Suppressor macrophage treated with lipopolysaccharide for 4 hours (primary cell): ENCODE measurements at regions not wholly inside any gene's neighbourhood (a gene's known extent, or its start where the extent isn't known, plus 50 kb on each side); places are given as distances from the start of the nearest gene placed in this dataset.
"Not testable (repeated sequence)": the region's sequence is repeated elsewhere in the genome, so short reads cannot be mapped to it uniquely, and the experiment has no call there.

Source experiments
- DNase-seq: peaks from one replicate; pipeline ENCODE4 v3.0.0-alpha.2; 2020

DNA sequence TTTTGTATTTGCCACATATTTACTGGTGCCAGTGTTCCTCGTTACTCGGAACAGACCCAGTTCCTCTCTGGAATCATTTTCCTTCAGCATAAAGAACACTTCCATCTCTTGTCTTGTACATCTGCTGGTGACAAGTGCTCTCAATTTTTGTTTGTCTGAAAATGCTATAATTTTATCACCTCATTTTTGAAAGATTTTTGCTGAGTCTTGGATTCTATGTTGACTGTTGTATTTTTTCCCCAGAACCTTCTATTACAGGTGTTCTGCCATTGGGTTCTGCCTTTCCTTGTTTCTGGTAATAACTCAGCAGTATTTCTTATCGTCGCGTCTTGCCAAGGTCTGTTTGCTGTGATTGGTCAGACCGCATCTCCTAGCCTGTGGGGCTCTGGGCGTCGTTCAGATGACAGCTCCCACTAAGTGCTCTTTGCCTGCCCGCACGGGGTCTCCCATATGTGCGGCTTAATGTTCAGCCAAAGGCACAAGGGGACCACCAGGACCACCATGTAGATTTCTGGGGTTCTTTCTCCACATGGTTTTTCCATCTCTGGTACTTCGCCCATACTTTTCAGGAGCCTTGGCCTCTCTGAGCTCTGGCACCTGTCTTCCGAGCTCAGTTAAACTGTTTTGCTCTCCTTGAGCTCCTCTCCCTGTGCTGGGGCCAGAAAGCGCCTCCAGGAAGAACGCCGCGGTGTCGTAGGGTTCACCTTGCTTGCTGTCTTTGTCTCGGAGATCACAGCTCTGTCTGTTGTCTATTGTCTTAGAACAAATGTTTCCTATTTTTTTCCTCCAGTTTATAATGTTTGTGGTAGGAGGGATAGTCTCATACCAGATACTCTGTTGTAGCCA, 80.0 kb downstream of the METRNL start:
- DNase-seq: no peak

DNA sequence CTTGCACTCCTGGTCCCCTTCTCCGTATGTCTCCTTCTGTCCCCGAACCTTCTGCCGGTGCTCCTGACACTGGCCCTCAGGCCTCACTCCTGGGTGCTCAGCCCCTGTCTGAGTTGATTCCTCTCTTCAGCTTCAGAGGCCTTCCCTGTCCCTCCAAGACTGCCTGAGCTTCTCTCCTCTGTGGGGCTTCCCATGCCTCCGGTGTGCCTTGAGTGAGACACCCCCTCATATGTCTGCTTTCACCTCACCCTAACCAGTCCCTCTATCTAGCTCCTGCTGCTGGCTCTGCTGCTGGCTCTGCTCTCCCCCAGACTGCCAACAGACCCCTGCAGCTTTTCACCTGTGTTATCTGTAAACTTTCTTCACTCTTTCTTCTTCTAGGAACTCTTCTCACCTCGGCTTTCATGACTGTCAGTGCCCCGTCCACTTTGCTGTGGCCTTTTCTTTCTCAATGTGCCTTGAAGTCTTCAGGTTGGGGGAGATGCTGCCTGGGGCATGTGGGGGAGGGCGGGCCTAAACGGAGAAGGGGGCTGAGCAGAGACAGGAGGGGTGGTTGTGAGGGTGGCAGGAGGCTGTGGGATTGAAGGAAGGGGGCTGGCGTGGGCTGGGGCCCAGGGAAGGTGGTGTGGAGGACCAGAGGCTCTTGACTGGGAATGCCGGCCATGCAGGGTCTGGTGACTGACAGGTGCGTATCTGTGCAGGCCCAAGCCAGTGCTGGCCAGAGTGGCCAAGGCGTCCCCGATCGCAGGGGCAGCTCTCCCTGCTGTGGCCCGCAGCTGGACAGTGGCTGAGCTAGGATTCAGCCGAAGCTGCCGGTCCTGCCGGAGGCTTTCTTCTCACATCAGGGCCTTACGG, 81.3 kb downstream of the METRNL start:
- no peak for DNase-seq

DNA sequence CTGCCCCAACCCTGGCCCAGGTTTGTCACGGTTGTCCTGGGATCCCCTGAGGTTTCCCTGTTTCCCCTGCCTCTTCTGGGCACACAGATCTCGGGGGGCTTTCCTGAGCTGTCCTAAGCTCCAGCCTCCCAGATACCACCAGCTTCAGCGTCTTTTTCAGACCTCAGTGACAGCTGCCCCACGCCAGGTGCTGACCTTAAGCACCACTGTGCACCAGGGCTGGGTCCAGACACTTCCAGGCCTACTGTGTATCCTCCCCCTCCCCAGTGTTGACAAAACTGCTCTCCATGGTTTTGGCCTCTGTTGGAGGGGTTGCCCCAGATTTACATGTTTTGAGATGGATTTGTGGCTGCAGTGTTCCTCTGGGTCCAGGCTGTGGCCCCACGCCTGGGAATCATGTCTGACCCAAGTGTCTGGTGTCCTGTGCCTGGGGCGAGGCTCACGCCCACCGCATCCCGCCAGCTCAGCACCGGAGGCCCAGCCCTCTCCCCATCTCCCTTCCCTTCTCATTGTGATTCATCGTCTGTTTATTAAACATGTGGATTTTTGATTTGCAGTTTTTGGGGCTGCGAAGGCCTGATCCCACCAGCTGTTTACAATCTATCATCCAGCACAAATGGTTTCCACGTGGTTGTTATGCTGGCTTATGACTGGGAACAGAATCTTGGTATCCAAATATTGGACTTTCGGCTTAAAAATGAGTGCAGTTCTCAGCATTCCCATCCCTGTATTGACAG, 82.1 kb downstream of the METRNL start:
- DNase-seq: no peak

DNA sequence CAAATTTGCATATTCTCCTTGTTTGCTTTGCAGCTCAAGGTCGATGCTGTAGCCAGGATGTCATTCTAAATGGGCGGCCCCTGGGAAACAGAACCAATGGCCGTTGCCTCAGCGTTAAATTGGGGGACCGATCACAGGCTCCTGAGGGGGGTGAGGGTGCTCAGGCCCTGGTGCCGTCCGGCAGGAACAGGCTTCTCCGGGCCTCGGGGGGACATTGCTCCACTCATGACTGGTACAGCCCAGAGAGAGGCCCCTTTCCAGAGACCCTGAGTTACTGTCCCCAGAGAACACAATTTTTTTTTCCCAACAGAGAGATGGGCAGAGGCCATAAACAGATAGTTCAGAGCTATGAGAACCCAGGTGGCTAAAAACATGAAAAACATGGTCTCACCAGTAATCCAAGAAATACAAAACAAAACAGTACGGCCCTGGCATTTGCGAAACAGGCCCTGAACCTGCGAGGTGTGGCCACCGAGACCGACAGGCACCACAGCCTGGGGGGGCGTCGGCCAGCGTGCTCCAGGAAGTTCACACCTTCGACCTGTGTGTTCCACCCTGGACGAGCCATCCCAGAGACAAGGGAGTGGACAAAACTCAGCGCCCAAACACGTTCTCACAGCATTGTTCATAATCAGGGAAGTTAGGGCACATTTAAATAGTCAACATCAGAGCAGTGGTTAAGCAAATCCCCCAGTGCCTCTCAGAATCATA, 82.8 kb downstream of the METRNL start:
- DNase-seq: no peak

DNA sequence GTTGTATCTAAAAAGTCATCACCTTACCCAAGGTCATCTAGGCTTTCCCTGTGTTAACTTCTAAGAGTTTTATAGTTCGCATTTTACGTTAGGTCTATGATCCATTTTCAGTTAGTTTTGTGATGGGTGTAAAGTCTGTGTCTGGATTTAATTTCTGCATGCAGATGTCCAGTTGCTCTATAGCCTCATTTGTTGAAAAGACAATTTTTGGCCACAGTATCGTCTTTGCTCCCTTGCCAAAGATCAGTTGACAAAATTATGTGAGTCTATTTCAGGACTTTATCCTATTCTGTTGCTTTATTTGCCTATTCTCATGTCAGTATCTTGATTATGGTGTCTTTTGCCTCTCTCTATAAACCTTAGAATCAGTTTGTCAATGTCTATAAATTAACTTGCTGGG, 85.1 kb downstream of the METRNL start:
- no peak for DNase-seq

DNA sequence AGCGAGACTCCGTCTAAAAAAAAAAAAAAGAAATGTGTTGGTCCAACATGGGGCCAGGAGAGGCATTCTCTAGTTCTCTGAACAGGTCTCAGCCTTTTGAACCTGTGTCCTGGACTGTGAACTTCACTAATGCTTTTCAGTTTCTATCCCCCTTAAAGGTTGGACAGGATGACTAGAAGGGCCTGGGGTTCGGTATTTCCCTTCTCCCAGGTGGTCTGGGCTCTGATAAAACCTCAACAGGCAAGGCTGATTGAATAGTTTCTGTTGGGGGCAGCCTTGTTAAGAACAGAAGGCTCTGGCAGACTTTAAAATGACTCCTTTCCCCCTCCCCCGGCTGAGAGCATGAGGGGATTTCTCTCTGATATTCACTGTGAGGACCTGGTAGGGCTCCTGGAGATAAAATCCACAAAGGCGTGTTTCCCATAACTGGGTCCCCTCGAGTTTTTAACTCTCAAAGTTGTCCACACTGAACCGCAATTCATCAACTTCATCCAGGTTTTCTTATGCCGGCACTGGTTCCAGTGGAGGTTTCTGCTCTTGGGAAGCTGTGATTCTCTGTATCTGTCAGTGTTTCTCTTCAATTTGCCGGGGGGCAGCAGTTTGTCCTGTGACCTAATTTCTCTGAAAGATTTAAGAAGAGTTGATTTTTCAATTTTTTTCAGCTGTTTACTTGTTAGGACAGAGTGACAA, 91.3 kb downstream of the METRNL start:
- no peak for DNase-seq

DNA sequence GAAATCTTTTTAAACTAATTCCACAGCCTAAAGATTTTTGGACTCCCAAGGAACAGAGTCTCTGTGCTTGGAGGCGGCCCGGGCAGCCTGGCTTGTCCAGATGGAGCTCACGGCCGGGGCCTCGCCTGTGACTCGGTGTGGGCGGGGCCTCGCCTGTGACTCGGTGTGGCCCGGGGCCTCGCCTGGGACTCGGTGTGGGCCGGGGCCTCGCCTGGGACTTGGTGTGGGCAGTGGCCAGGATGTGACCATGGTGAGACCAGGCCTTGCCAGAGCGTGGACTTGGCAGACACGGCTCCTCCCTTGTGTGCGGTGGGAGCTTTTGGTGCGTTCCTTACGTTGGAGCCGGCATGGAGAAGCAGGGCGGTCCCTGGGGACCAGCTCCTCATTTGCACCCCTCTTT, 92.3 kb downstream of the METRNL start:
- no peak for DNase-seq

DNA sequence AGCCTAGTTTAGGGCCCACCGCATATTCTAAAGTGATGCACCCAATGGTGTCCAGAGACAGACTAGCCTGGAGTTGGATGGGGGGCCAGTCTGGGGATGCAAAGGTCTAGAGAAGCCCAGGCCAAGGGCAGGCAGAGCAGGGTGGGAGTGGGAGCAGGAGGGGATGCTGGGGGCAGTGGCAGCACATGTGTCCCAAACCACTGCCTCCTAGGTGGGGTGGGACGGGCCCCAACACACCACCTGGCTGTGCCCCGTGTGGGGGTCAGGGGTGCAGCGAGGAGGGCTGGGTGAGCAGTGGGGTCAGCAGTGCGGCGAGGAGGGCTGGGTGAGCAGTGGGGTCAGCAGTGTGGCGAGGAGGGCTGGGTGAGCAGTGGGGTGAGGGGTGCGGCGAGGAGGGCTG, 92.7 kb downstream of the METRNL start:
- not testable (repeated sequence) for DNase-seq

DNA sequence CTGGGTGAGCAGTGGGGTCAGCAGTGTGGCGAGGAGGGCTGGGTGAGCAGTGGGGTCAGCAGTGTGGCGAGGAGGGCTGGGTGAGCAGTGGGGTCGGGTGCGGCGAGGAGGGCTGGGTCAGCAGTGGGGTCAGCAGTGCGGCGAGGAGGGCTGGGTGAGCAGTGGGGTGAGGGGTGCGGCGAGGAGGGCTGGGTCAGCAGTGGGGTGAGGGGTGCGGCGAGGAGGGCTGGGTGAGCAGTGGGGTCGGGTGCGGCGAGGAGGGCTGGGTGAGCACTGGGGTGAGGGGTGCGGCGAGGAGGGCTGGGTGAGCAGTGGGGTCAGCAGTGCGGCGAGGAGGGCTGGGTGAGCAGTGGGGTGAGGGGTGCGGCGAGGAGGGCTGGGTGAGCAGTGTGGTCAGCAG, 93.2 kb downstream of the METRNL start:
- not testable (repeated sequence) for DNase-seq

DNA sequence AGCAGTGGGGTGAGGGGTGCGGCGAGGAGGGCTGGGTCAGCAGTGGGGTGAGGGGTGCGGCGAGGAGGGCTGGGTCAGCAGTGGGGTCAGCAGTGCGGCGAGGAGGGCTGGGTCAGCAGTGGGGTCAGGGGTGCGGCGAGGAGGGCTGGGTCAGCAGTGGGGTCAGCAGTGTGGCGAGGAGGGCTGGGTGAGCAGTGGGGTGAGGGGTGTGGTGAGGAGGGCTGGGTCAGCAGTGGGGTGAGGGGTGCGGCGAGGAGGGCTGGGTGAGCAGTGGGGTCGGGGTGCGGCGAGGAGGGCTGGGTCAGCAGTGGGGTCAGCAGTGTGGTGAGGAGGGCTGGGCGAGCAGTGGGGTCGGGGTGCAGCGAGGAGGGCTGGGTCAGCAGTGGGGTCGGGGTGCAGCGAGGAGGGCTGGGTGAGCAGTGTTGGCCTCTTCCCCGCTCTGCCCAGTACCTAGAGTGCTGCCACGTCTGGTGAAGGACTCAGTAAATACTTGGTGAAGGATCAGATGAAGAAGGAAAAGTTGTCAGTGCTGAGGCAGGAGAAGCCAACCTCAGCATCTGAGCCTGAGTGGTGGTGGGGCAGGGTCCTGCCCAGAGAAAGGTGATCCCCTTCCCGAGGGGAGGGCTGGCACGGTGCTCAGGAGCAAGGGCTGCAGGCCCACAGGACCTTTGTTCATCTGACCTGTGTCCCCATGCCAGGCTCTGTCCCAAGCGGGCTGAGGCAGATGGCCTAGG, 93.9 kb downstream of the METRNL start:
- DNase-seq: not testable (repeated sequence)

DNA sequence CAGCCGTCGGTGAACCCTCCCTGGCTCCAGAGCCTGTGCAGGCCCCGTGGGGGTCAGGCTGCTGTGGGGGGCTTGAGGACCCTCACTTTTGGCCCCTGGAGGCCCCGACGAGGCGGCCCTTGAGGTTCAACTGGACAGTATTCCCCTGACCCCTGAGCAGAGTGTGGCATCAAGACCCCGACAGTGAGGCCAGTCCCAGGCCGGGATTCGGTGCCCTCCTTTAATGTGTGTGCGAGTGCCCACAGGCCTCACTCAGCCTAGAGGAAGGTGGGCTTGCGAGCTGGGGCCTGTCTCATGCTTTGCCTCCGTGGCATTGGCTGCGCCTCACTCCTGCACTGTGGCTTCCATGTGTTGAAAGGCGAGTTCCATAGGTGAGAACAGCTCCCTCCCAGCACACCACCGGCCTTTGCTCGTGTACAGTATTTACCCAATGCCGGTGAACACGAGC, 94.5 kb downstream of the METRNL start:
- DNase-seq: no peak

DNA sequence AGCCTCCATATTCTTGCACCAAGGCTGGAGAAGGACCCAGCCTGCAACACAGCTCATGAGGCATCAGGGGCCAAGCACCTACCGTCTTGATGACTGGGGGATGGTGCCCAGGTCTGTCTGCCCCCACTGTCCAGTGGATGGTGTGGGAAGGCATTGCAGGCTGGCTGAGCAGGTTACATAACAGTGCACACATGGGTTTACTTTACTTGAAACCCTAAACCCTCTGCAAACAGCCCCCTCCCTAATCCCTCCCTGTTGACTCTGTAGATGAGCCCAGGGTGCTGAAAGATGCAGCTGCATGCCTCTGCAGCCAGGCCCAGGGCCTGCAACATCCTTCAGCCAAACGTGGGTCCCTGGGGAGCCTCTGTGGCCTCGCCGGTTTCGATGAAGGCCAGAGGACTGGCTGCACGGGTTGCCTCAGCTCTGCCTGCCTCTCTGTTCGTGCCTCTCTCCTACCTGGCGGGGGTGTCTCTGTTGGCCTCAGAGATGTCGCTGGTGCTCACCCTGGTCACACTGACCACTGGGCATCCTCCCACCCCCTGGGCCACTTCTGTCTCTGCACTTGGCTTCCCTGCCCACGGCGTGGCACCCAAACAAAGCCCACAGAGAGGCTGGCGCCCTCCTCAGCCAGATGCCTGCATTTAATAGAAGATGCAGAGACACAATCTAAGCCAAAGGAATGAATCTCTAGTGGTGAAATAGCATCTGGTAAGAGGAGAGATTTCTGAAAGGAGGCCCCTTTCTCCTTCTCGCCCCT, 95.1 kb downstream of the METRNL start:
- no peak for DNase-seq

DNA sequence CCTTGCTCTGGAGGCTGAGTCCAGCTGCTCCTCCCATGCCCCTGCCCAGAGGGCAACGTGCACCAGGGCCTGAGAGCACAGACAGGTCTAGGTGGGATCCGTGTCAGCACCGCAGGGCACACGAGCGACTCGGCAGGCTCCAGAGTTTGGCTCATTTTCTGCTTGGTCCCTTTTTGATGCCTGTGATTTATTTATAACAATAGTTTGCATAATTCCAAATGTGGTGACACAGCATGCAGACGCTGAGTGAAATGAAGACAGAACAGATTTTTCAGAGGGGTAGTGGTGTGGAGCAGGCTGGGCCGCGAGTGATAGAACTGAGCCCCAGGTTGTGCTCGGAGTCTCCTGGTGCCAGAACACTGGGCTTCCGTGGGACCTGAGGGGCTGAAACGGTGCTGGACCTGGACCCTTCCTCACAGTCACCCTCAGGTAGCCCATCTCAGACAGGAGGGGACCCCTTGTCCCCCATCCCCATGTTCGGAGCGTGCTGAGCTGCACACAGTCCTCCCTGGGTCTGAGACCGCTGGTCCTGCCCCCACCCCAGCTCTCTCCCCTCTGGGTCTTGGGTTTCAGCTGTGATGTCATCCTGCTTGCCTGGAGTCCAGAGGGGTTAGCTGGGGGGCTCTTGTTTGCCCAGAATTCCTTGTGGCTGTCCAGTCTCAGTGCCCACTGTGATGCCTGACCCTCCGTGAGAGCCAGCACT, 95.9 kb downstream of the METRNL start:
- DNase-seq: no peak

DNA sequence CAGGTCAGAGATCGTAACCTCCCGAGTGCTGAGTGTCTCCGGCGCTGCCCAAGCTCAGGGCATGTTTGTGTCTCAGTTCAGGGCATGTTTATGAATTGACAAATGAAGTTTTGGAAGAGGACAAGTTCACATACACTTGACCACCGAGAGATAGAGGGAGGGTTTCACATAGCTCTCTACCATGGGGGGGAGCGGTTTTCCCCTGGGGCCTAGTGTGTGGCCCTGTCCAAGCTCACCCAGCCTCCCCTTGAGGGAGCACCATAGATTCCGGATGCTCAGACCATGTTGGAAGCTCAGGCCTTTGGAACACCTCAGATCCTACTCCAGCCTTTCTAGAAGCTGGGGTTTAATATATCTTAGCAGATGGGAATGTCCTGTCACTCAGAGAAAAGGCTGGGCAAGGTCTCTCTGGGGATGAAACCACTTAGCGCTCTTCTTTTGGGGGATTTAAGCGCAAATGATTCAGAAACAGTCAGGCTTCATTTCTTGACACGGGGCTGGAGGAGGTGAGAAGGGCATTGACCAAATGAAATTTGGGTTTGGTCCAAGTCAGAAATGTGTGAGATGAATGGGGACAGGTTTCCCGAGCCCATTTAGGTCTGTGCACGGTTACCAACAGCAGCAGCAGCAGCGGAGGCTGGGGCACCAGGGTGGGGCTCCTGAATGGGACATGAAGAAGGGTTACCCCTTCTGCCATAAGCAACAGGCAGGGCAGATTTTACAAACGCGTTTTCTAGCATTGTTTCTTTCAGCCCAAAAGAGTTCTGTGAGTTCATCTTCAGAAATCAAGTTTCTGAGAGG, 96.6 kb downstream of the METRNL start:
- DNase-seq: no peak

DNA sequence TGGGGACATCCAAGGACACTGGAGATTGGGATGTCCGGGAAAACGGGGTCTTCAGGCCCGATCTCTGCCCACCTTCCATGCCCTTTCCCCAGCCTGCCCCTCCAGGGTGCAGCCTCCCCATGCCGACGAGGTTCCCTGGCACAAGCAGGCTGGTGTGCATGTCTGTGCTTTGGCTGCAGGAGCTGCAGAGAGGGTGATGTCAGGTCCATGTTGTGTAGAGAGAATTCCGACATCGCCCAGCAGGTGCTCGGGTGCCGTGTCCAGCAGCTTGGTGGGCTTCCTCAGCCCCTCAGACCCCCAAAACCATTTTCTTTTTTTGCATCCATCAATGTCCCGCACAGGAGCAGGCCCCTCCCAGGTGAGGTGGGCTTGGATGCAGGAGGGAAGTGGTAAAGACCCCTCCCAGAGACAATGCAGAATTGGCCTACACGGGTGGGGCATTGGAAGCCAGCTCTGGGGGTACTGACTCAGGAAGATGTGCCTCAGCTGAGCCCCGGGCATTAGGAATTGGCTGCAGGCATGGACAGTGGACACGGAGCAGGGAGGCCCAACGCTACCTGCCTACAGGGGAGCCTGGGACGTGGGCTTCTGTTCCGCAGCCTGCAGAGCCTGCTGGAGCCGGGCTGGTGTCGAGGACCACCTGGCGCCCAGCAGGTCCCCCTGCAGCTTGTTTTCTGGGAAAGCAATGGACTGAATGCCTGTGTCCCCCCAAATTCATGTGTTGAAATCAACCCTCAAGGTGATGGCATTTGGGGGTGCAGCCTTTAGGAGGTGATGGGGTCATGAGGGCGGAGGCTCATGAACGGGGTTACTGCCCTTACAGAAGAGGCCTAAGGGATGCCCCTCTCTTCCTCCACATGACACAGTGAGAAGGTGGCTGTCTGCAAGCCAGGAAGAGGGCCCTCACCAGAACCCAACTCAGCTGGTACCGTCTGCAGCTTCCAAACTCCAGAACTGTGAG, 97.5 kb downstream of the METRNL start:
- DNase-seq: no peak

DNA sequence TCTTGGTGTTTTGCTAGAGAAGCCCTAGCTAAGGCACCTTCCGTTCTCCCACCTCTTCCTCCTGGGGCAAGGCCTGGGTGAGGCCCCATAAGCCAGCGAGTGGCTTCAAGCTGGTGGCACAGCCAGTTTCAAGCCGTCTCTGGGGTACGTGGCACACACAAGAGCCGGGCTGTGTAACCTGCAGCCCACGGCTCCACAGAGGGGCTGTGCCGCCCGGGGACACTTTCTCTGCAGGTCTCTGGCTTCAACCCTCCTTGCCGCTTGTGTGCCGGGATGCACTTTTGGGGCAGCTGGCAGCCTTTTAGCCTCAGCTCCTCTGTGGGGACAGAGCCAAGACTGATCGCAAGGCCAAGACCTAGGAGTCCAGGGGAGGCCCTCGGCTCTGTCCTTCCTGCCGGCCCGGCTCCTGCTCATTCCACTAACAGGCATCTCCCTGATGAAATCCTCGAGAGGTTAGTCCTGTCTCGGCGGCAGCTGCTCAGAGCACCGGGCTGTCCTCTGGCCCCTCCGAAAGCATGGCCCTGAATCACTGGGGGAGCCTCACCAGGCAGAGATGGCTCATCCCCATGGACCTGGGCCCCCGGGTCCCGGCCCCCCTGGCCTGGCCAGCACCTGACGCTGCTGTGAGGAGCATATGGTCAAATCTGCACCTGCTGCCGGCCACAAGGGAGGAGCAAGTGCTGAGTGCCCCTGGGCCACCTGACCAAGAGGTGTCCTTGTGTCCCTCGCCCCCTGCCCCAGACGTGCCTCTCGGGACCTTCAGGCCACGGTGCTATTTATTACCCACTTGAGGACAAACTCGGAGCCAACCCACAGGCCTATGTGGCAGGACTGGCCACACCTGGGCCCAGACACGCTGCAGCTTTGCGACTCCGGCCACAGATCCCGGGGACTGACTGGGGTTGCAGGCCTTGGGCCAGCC, 98.5 kb downstream of the METRNL start:
- DNase-seq: no peak
